Neural progenitor cell (in vitro differentiated cells): ENCODE measurements at regions not wholly inside any gene's neighbourhood (a gene's known extent, or its start where the extent isn't known, plus 50 kb on each side); places are given as distances from the start of the nearest gene placed in this dataset.

Experiments used
- DNase-seq: peaks from one replicate; pipeline ENCODE4 v3.0.0-alpha.2; 2016; ENCODE audit warnings: low spot score
- H2AFZ ChIP-seq: fragments of 200-600 bp; sonication (generic); replicated peaks from 2 replicates; pipeline ENCODE4 v1.6.1; 2016; ENCODE audit warnings: antibody characterized with exemption
- H3F3A ChIP-seq: fragments of 200-600 bp; sonication (generic); 2 replicates; pipeline ENCODE4 v1.6.1; 2016; ENCODE audit warnings: antibody characterized with exemption, low read depth
- H3K27ac ChIP-seq: fragments of 200-600 bp; sonication (generic); 2 replicates; pipeline ENCODE4 v1.5.1; 2016; ENCODE audit warnings: mild to moderate bottlenecking
- H3K27me3 ChIP-seq: fragments of 200-600 bp; sonication (generic); 2 replicates; pipeline ENCODE4 v1.6.1; 2016; ENCODE audit warnings: mild to moderate bottlenecking, moderate library complexity
- H3K36me3 ChIP-seq: fragments of 200-600 bp; sonication (generic); 2 replicates; pipeline ENCODE4 v1.5.1; 2016
- H3K4me1 ChIP-seq: fragments of 200-600 bp; sonication (generic); 2 replicates; pipeline ENCODE4 v1.6.1; 2016; ENCODE audit warnings: mixed run types
- H3K4me2 ChIP-seq: fragments of 200-600 bp; sonication (generic); 2 replicates; pipeline ENCODE4 v1.6.1; 2016
- H3K4me3 ChIP-seq: fragments of 200-600 bp; sonication (generic); 2 replicates; pipeline ENCODE4 v1.5.1; 2016
- H3K79me2 ChIP-seq: fragments of 200-600 bp; sonication (generic); 2 replicates; pipeline ENCODE4 v1.6.1; 2016; ENCODE audit warnings: low read depth
- H3K9ac ChIP-seq: fragments of 200-600 bp; sonication (generic); 2 replicates; pipeline ENCODE4 v1.6.1; 2016
- H3K9me3 ChIP-seq: fragments of 200-600 bp; sonication (generic); 2 replicates; pipeline ENCODE4 v1.5.1; 2016; ENCODE audit warnings: low read depth
- H4K20me1 ChIP-seq: fragments of 200-600 bp; sonication (generic); 2 replicates; pipeline ENCODE4 v1.6.1; 2016; ENCODE audit warnings: low read depth
- H3K27ac Mint-ChIP-seq: 3 replicates; pipeline ENCODE4 v1.8.0; 2021; ENCODE audit warnings: mixed read lengths
- H3K27me3 Mint-ChIP-seq: 2 replicates; pipeline ENCODE4 v1.8.0; 2022; ENCODE audit warnings: low read depth, mild to moderate bottlenecking, inconsistent platforms, moderate library complexity, mixed read lengths; ENCODE audit not compliant: insufficient read depth
- H3K36me3 Mint-ChIP-seq: 3 replicates; pipeline ENCODE4 v1.8.0; 2021; ENCODE audit warnings: mixed read lengths
- H3K4me1 Mint-ChIP-seq: 3 replicates; pipeline ENCODE4 v1.8.0; 2021; ENCODE audit warnings: mixed read lengths
- H3K4me3 Mint-ChIP-seq: 3 replicates; pipeline ENCODE4 v1.8.0; 2021; ENCODE audit warnings: mild to moderate bottlenecking, moderate library complexity, mixed read lengths
- H3K9me3 Mint-ChIP-seq: 3 replicates; pipeline ENCODE4 v1.8.0; 2020; ENCODE audit warnings: mixed read lengths
- EZH2 ChIP-seq: fragments of 200-600 bp; sonication (generic); IDR thresholded peaks from 2 replicates; pipeline ENCODE4 v1.6.1; 2017; ENCODE audit warnings: antibody characterized with exemption, mild to moderate bottlenecking, moderate library complexity
- EZH2phosphoT487 ChIP-seq: fragments of 200-600 bp; sonication (generic); IDR thresholded peaks from 2 replicates; pipeline ENCODE4 v1.6.1; 2017; ENCODE audit warnings: antibody characterized with exemption
- TF ChIP-seq, protein P1 (sequence below): fragments of 200-600 bp; sonication (generic); IDR thresholded peaks from 2 replicates; pipeline ENCODE4 v1.5.1; 2017; ENCODE audit warnings: antibody characterized with exemption, mild to moderate bottlenecking

DNA sequence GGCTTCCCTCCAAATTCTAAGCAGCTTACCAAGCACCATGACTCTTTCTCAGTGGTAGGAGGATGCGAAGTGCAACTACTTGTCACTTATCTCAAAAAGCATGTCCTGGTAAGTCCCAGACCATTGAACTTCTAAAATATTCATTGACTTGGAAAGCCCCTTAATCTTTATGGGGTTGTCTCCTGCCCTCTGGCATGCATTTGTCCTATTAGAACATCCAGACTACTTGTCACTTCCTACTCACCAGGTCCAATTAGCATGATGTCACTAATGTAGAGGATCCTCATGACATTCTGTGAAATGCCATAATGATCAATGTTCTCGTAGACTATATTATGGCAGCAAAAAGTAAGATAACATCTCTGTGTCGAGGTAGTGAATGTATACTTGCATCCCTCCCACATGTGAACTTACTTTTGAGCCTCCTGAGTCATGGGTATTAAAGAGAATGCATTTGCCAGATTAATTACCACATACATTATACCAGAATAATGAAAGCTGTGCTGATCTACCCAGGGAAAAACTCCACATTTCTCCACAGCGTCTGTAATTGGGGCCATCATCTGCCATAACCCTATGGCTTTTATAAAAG, 63.5 kb upstream of the RAD23B start:
- peaks cover 3% of the 10 kb centered on the region for H3K27me3 Mint-ChIP-seq
- H3K9ac ChIP-seq: no peak overlapping the region
- no peaks in the 10 kb centered on the region for H3K27me3 ChIP-seq
- H3K79me2 ChIP-seq: no peaks in the 10 kb centered on the region
- H4K20me1 ChIP-seq: no peaks in the 10 kb centered on the region
- no peak for DNase-seq
- no peaks in the 10 kb centered on the region for H3K36me3 ChIP-seq
- no peak overlapping the region for H3K4me2 ChIP-seq
- H3K27ac ChIP-seq: no peak overlapping the region
- H3K36me3 Mint-ChIP-seq: no peaks in the 10 kb centered on the region
- H3F3A ChIP-seq: peaks cover 16% of the 10 kb centered on the region
- no peak overlapping the region for H3K4me3 ChIP-seq
- peaks cover 16% of the 10 kb centered on the region for H3K4me1 ChIP-seq
- H3K27ac Mint-ChIP-seq: no peak overlapping the region
- H3K4me3 Mint-ChIP-seq: no peak overlapping the region
- H3K4me1 Mint-ChIP-seq: peaks cover 16% of the 10 kb centered on the region
- H3K9me3 Mint-ChIP-seq: no peaks in the 10 kb centered on the region
- H3K9me3 ChIP-seq: no peaks in the 10 kb centered on the region
- no peak overlapping the region for H2AFZ ChIP-seq
- TF ChIP-seq EZH2 (no peak), EZH2phosphoT487 (no peak)
- TF ChIP-seq, protein P1, sequence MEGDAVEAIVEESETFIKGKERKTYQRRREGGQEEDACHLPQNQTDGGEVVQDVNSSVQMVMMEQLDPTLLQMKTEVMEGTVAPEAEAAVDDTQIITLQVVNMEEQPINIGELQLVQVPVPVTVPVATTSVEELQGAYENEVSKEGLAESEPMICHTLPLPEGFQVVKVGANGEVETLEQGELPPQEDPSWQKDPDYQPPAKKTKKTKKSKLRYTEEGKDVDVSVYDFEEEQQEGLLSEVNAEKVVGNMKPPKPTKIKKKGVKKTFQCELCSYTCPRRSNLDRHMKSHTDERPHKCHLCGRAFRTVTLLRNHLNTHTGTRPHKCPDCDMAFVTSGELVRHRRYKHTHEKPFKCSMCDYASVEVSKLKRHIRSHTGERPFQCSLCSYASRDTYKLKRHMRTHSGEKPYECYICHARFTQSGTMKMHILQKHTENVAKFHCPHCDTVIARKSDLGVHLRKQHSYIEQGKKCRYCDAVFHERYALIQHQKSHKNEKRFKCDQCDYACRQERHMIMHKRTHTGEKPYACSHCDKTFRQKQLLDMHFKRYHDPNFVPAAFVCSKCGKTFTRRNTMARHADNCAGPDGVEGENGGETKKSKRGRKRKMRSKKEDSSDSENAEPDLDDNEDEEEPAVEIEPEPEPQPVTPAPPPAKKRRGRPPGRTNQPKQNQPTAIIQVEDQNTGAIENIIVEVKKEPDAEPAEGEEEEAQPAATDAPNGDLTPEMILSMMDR: no peak

DNA sequence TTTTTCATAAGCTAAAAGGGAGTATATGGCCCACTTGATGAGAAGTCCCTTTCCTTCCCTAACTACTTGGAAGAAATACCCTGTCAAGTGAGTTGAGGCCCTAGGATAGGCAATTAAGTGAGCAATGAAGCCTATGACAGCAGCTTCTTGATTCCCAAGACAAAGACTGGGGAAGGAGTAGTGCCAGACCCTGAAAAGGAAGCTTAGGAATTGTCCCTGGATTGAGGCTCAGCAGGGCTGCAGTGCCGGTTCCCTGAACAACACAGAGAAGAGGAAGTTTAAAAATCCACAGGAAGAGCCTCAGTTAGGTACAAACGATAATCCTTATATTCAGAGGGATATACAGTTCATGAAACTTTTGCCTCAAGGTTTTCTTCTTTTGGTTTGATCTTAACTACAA, 61.8 kb upstream of the RAD23B start:
- Mint-ChIP-seq H3K27ac (peak overlapping the region; percentile 91), H3K9me3 (no peaks in the 10 kb centered on the region), H3K4me1 (peaks cover 16% of the 10 kb centered on the region), H3K36me3 (no peaks in the 10 kb centered on the region), H3K4me3 (peak overlapping the region; percentile 46), H3K27me3 (peaks cover 3% of the 10 kb centered on the region)
- H4K20me1 ChIP-seq: no peaks in the 10 kb centered on the region
- H2AFZ ChIP-seq: no peak overlapping the region
- H3K79me2 ChIP-seq: no peaks in the 10 kb centered on the region
- H3K27me3 ChIP-seq: no peaks in the 10 kb centered on the region
- no peak overlapping the region for H3K4me3 ChIP-seq
- DNase-seq: peak; percentile 64
- H3K4me1 ChIP-seq: peaks cover 16% of the 10 kb centered on the region
- H3K9ac ChIP-seq: no peak overlapping the region
- H3K36me3 ChIP-seq: no peaks in the 10 kb centered on the region
- H3K9me3 ChIP-seq: no peaks in the 10 kb centered on the region
- peaks cover 16% of the 10 kb centered on the region for H3F3A ChIP-seq
- peak overlapping the region; percentile 42 for H3K27ac ChIP-seq
- TF ChIP-seq EZH2phosphoT487: no peak
- no peak for TF ChIP-seq EZH2
- TF ChIP-seq, protein P1: no peak
- H3K4me2 ChIP-seq: peak overlapping the region; percentile 52

DNA sequence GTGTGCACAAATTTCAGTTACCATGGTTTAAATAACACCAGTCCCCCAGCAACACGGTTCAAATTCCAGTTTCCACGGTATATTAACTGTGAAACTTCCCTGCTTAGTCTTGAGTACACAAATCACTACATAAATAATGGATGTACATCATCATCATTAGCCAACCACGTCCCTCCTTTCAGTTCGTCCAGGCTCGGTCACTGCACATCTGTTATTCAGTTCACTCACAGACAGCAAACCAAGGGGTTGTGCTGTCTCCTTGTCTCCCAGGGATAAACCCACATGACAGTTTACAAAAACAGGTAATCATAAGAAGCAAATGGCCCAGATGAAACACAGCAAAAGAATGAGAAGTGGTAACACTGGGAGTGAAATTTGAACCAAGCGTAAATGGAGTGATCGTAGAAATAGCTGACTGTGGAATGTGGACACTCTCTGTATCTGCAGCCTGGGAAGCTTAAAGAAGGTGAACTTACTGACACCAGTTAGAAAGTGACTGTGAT, 61.0 kb upstream of the RAD23B start:
- no peaks in the 10 kb centered on the region for H3K27me3 ChIP-seq
- H3K4me3 Mint-ChIP-seq: peak overlapping the region; percentile 16
- H3K36me3 Mint-ChIP-seq: no peaks in the 10 kb centered on the region
- DNase-seq: no peak
- peaks cover 3% of the 10 kb centered on the region for H3K27me3 Mint-ChIP-seq
- peak overlapping the region; percentile 91 for H3K27ac Mint-ChIP-seq
- peaks cover 16% of the 10 kb centered on the region for H3K4me1 Mint-ChIP-seq
- peaks cover 16% of the 10 kb centered on the region for H3F3A ChIP-seq
- TF ChIP-seq, protein P1: no peak
- TF ChIP-seq EZH2 (no peak), EZH2phosphoT487 (no peak)
- H3K79me2 ChIP-seq: no peaks in the 10 kb centered on the region
- H3K4me1 ChIP-seq: peaks cover 16% of the 10 kb centered on the region
- H3K9me3 ChIP-seq: no peaks in the 10 kb centered on the region
- H3K9me3 Mint-ChIP-seq: no peaks in the 10 kb centered on the region
- H3K27ac ChIP-seq: no peak overlapping the region
- H3K4me2 ChIP-seq: peak overlapping the region; percentile 52
- no peaks in the 10 kb centered on the region for H3K36me3 ChIP-seq
- no peak overlapping the region for H3K9ac ChIP-seq
- H3K4me3 ChIP-seq: no peak overlapping the region
- no peaks in the 10 kb centered on the region for H4K20me1 ChIP-seq
- peak overlapping the region; percentile 35 for H2AFZ ChIP-seq
